ENCODE measurements at regions not wholly inside any gene's neighbourhood (a gene's known extent, or its start where the extent isn't known, plus 50 kb on each side); places are given as distances from the start of the nearest gene placed in this dataset.

GRCh38 chrX:9211269-9211668 lies 177.3 kb upstream of the FAM9B start:
- Histone ChIP-seq H3K4me1 (ENCODE audit: low read length) (no peaks in the 10 kb centered on the region), H3K36me3 (replicated peaks; ENCODE audit: low read depth, low read length) (no peaks in the 10 kb centered on the region), H3K4me2 (ENCODE audit: low read length) (no peak overlapping the region), H3K27ac (ENCODE audit: low read length) (no peak overlapping the region), H3K79me2 (ENCODE audit: low read length) (no peaks in the 10 kb centered on the region), H4K20me1 (ENCODE audit: insufficient read depth, low read length) (no peaks in the 10 kb centered on the region), H3K9me3 (ENCODE audit: insufficient read depth, low read length) (no peaks in the 10 kb centered on the region), H3K4me3 (ENCODE audit: low read length) (no peak overlapping the region), H2AFZ (ENCODE audit: low read depth, low read length) (no peak overlapping the region), H3K9ac (ENCODE audit: low read length) (no peak overlapping the region), H3K27me3 (ENCODE audit: low read depth, low read length) (no peaks in the 10 kb centered on the region)
- TF ChIP-seq CTCF (IDR thresholded peaks at IDR 0.05; ENCODE audit: low read depth, low read length) (no peak), EZH2phosphoT487 (IDR thresholded peaks at IDR 0.05; ENCODE audit: low read depth) (no peak)

- H3K4me3 ChIP-seq (ENCODE audit: low read length): no peak overlapping the region
- no peak overlapping the region for H3K4me2 ChIP-seq (ENCODE audit: low read length)
- no peak overlapping the region for H3K9ac ChIP-seq (ENCODE audit: low read length)
- no peaks in the 10 kb centered on the region for H3K4me1 ChIP-seq (ENCODE audit: low read length)
- no peak overlapping the region for H2AFZ ChIP-seq (ENCODE audit: low read depth, low read length)
- TF ChIP-seq EZH2phosphoT487 (IDR thresholded peaks at IDR 0.05; ENCODE audit: low read depth): no peak
- TF ChIP-seq CTCF (IDR thresholded peaks at IDR 0.05; ENCODE audit: low read depth, low read length): no peak
- H3K27me3 ChIP-seq (ENCODE audit: low read depth, low read length): no peaks in the 10 kb centered on the region
- no peak overlapping the region for H3K27ac ChIP-seq (ENCODE audit: low read length)
- no peaks in the 10 kb centered on the region for H3K9me3 ChIP-seq (ENCODE audit: insufficient read depth, low read length)
- H3K36me3 ChIP-seq (replicated peaks; ENCODE audit: low read depth, low read length): no peaks in the 10 kb centered on the region
- no peaks in the 10 kb centered on the region for H4K20me1 ChIP-seq (ENCODE audit: insufficient read depth, low read length)
- no peaks in the 10 kb centered on the region for H3K79me2 ChIP-seq (ENCODE audit: low read length)
These were observed 187.9 kb upstream of the FAM9B start for GRCh38 chrX:9221781-9222180.

- no peaks in the 10 kb centered on the region for H3K79me2 ChIP-seq (ENCODE audit: low read length)
- H4K20me1 ChIP-seq (ENCODE audit: insufficient read depth, low read length): no peaks in the 10 kb centered on the region
- H2AFZ ChIP-seq (ENCODE audit: low read depth, low read length): no peak overlapping the region
- H3K9ac ChIP-seq (ENCODE audit: low read length): no peak overlapping the region
- H3K27me3 ChIP-seq (ENCODE audit: low read depth, low read length): no peaks in the 10 kb centered on the region
- TF ChIP-seq EZH2phosphoT487 (IDR thresholded peaks at IDR 0.05; ENCODE audit: low read depth): no peak
- no peak for TF ChIP-seq CTCF (IDR thresholded peaks at IDR 0.05; ENCODE audit: low read depth, low read length)
- H3K4me1 ChIP-seq (ENCODE audit: low read length): no peaks in the 10 kb centered on the region
- H3K36me3 ChIP-seq (replicated peaks; ENCODE audit: low read depth, low read length): no peaks in the 10 kb centered on the region
- no peak overlapping the region for H3K4me2 ChIP-seq (ENCODE audit: low read length)
- H3K4me3 ChIP-seq (ENCODE audit: low read length): no peak overlapping the region
- H3K9me3 ChIP-seq (ENCODE audit: insufficient read depth, low read length): no peaks in the 10 kb centered on the region
- no peak overlapping the region for H3K27ac ChIP-seq (ENCODE audit: low read length)
These were observed 188.4 kb upstream of the FAM9B start for GRCh38 chrX:9222299-9222698.

- Histone ChIP-seq H3K36me3 (replicated peaks; ENCODE audit: low read depth, low read length) (no peaks in the 10 kb centered on the region), H3K4me3 (ENCODE audit: low read length) (no peak overlapping the region), H3K4me1 (ENCODE audit: low read length) (no peaks in the 10 kb centered on the region), H4K20me1 (ENCODE audit: insufficient read depth, low read length) (no peaks in the 10 kb centered on the region), H2AFZ (ENCODE audit: low read depth, low read length) (no peak overlapping the region), H3K27ac (ENCODE audit: low read length) (no peak overlapping the region), H3K4me2 (ENCODE audit: low read length) (no peak overlapping the region), H3K27me3 (ENCODE audit: low read depth, low read length) (no peaks in the 10 kb centered on the region), H3K79me2 (ENCODE audit: low read length) (no peaks in the 10 kb centered on the region), H3K9ac (ENCODE audit: low read length) (no peak overlapping the region), H3K9me3 (ENCODE audit: insufficient read depth, low read length) (no peaks in the 10 kb centered on the region)
- TF ChIP-seq CTCF (IDR thresholded peaks at IDR 0.05; ENCODE audit: low read depth, low read length) (no peak), EZH2phosphoT487 (IDR thresholded peaks at IDR 0.05; ENCODE audit: low read depth) (no peak)
These were observed 193.3 kb upstream of the FAM9B start for GRCh38 chrX:9227276-9227675.
